ENCODE measurements at regions not wholly inside any gene's neighbourhood (a gene's known extent, or its start where the extent isn't known, plus 50 kb on each side); places are given as distances from the start of the nearest gene placed in this dataset.
A peak's percentile ranks its signal among the peaks of the same experiment; 100 is the strongest.

- Histone ChIP-seq H3K79me2 (ENCODE audit: control insufficient read depth in 1 of 2, insufficient read depth in 2 of 2, low read length in 2 of 2) (no peaks in the 10 kb centered on the region), H2BK120ac (replicated peaks; ENCODE audit: low read depth, low read length) (no peak overlapping the region), H3K18ac (ENCODE audit: extremely low read depth, low read length) (no peak overlapping the region), H3K23ac (ENCODE audit: insufficient read length) (no peak overlapping the region), H4K91ac (replicated peaks; ENCODE audit: insufficient read length, low read length) (no peak overlapping the region), H2BK5ac (ENCODE audit: low read depth, low read length) (0 out of 2 replicates have a peak overlapping the region, but pooled peaks have one; percentile 54), H3K27ac (ENCODE audit: low read depth, low read length) (no peak overlapping the region), H3K36me3 (ENCODE audit: control insufficient read depth in 2 of 4, insufficient read depth in 4 of 4, low read length in 3 of 4) (no peaks in the 10 kb centered on the region), H3K27me3 (replicated peaks in 1 of 4; ENCODE audit: control insufficient read depth in 3 of 4, extremely low read depth in 1 of 4, insufficient read depth in 3 of 4, low read length in 3 of 4) (peaks cover 0 to 3% (median 0%) of the 10 kb centered on the region in 4 experiments; a peak in 2 of 7 replicates), H3K14ac (ENCODE audit: insufficient read length) (no peak overlapping the region), H2BK15ac (ENCODE audit: low read length) (no peak overlapping the region), H2AFZ (ENCODE audit: low read length) (no peak overlapping the region), H2BK12ac (ENCODE audit: low read depth, low read length) (no peak overlapping the region), H3K4me1 (replicated peaks in 1 of 4; ENCODE audit: control insufficient read depth in 3 of 4, insufficient read depth in 4 of 4, low read length in 3 of 4) (peaks cover under 1 to 13% (median 9%) of the 10 kb centered on the region in 4 experiments; a peak in 6 of 7 replicates), H4K20me1 (replicated peaks in 1 of 2; ENCODE audit: control insufficient read depth in 1 of 2, insufficient read depth in 2 of 2, low read length in 2 of 2) (no peaks in the 10 kb centered on the region), H3K9me3 (ENCODE audit: insufficient read depth in 2 of 2, low read depth in 1 of 2, low read length in 1 of 2) (no peaks in the 10 kb centered on the region), H3K56ac (replicated peaks; ENCODE audit: insufficient read length, low read depth, low read length) (no peak overlapping the region), H3K4ac (replicated peaks; ENCODE audit: insufficient read length, low read depth, low read length) (no peak overlapping the region), H3K9ac (replicated peaks in 1 of 4; ENCODE audit: extremely low read depth in 1 of 4, low read depth in 3 of 4, low read length in 3 of 4) (no peak overlapping the region), H3K4me3 (ENCODE audit: extremely low read depth in 1 of 4, insufficient read depth in 2 of 4, low read depth in 3 of 4, low read length in 4 of 4) (no peak overlapping the region), H2AK5ac (ENCODE audit: low read depth, low read length) (no peak overlapping the region), H3K23me2 (ENCODE audit: low read depth, low read length) (no peaks in the 10 kb centered on the region), H3K4me2 (ENCODE audit: insufficient read depth in 1 of 2, low read depth in 2 of 2, low read length in 2 of 2) (no peak overlapping the region), H4K8ac (ENCODE audit: extremely low read depth, insufficient read depth, low read length) (no peak overlapping the region), H4K5ac (ENCODE audit: insufficient read length, low read depth, low read length) (no peak overlapping the region), H2BK20ac (ENCODE audit: low read length) (no peak overlapping the region), H3K79me1 (ENCODE audit: low read depth, low read length) (no peaks in the 10 kb centered on the region)
- FAIRE-seq, result no peak
- CTCF ChIA-PET (ENCODE audit: partially characterized antibody), result interaction anchor here (0.7 to 1.6 kb wide), 3 partner anchors 27 to 101 kb away, joined by 3 read pairs; no protein-coding TSS in a partner anchor
- WGBS, 2 experiments (ENCODE audit: extremely low coverage in 1 of 2, insufficient coverage in 1 of 2, insufficient read length in 1 of 2, insufficient replicate concordance in 2 of 2, low coverage in 1 of 2, low lambda C conversion rate in 2 of 2, missing lambda C conversion rate in 1 of 2), result 91% methylated on average over 11 of the region's 11 CpGs; no CpG with 5 or more reads in 1 of the 2 experiments
- DNase-seq (ENCODE audit: low read depth in 1 of 2, low spot score in 2 of 2), result no peak
- POLR2A ChIA-PET (ENCODE audit: partially characterized antibody), result no interaction called here
- TF ChIP-seq SP1 (IDR thresholded peaks at IDR 0.05; ENCODE audit: low read depth, low read length) (no peak), KDM1A (IDR thresholded peaks at IDR 0.05; ENCODE audit: borderline replicate concordance, low read length) (no peak), SUZ12 (IDR thresholded peaks at IDR 0.05; ENCODE audit: low read length) (no peak), TAF7 (optimal IDR thresholded peaks at IDR 0.05; ENCODE audit: borderline replicate concordance, low read depth, low read length) (no peak), POLR2AphosphoS5 (IDR thresholded peaks at IDR 0.05; ENCODE audit: low read depth, low read length) (no peak), TBP (IDR thresholded peaks at IDR 0.05; ENCODE audit: low read depth, low read length) (no peak), GABPA (IDR thresholded peaks at IDR 0.05; ENCODE audit: borderline replicate concordance, insufficient read depth, low read length) (no peak), FOSL1 (IDR thresholded peaks at IDR 0.05; ENCODE audit: insufficient read depth, low read depth, low read length) (no peak), PHF8 (conservative IDR thresholded peaks at IDR 0.05; ENCODE audit: low read depth, low read length) (no peak), BACH1 (IDR thresholded peaks at IDR 0.05; ENCODE audit: low read length) (no peak), CREB1 (IDR thresholded peaks at IDR 0.05) (no peak), EGR1 (IDR thresholded peaks at IDR 0.05; ENCODE audit: borderline replicate concordance, low read depth, low read length) (no peak)
Observed at GRCh38 chr1:22314706-22315105, 136.9 kb upstream of the ZBTB40 start.

All from H1 (cell line).